Stimulated activated naive CD8-positive, alpha-beta T cell treated with anti-CD3 and anti-CD28 coated beads, Interleukin-15, Interleukin-2, amounts not matched to agents 100 ng/mL and 50 ng/mL, for 24 hours (primary cell): ENCODE measurements at regions not wholly inside any gene's neighbourhood (a gene's known extent, or its start where the extent isn't known, plus 50 kb on each side); places are given as distances from the start of the nearest gene placed in this dataset.
"Not testable (repeated sequence)": the region's sequence is repeated elsewhere in the genome, so short reads cannot be mapped to it uniquely, and the experiment has no call there.

Experiments
- H3K27ac Mint-ChIP-seq: one replicate; pipeline ENCODE4 v1.8.0; 2021; ENCODE audit warnings: mild to moderate bottlenecking, mixed read lengths
- H3K27me3 Mint-ChIP-seq: one replicate; pipeline ENCODE4 v1.8.0; 2021; ENCODE audit warnings: mixed read lengths
- H3K36me3 Mint-ChIP-seq: one replicate; pipeline ENCODE4 v1.8.0; 2021; ENCODE audit warnings: low read depth, mixed read lengths
- H3K4me1 Mint-ChIP-seq: one replicate; pipeline ENCODE4 v1.8.0; 2021; ENCODE audit warnings: low read depth, mixed read lengths
- H3K4me3 Mint-ChIP-seq: one replicate; pipeline ENCODE4 v1.8.0; 2021; ENCODE audit warnings: mild to moderate bottlenecking, mixed read lengths
- H3K9me3 Mint-ChIP-seq: one replicate; pipeline ENCODE4 v1.8.0; 2021; ENCODE audit warnings: mixed read lengths

DNA sequence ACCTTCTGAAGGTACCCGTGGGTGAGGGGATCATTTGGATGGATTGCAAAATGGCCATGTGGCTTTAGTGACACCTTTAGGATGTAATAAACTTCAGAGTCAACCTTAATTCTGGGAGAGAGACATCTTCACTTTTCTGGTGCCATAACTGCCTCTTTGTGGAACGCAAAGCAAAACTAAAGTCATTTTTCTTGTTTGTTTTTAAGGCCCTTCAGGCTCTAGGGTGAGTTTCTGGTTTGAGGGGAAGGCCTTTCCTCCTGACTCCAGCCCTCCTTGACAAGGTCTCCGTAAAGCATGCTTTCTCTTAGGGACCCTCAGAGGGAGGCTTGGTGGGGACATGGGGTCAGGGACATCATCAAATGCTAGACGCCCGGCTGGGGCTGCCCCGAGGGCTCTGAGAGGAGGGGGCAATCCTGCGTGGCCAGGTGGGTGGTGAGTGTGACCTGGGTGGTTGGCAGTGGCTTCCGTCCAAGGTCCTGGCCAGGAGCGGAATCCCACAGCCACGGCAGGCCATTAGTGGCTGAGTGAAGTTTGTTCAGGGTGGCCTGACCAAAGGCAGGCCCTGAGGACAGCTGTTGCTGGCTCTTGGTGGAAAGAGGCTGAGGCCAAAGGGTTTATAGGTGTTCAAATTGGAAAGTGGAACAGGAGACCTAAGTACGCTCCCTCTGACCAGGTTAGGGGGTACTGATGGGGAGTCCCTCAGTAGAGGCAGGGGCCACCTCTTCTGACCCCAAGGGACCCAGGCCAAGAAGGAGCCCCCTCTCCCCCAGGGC lies 112.2 kb downstream of the METRNL start:
- Mint-ChIP-seq H3K36me3 (no peaks in the 10 kb centered on the region), H3K27ac (no peak overlapping the region), H3K4me1 (peaks cover 23% of the 10 kb centered on the region), H3K27me3 (no peaks in the 10 kb centered on the region), H3K4me3 (no peak overlapping the region), H3K9me3 (no peaks in the 10 kb centered on the region)

DNA sequence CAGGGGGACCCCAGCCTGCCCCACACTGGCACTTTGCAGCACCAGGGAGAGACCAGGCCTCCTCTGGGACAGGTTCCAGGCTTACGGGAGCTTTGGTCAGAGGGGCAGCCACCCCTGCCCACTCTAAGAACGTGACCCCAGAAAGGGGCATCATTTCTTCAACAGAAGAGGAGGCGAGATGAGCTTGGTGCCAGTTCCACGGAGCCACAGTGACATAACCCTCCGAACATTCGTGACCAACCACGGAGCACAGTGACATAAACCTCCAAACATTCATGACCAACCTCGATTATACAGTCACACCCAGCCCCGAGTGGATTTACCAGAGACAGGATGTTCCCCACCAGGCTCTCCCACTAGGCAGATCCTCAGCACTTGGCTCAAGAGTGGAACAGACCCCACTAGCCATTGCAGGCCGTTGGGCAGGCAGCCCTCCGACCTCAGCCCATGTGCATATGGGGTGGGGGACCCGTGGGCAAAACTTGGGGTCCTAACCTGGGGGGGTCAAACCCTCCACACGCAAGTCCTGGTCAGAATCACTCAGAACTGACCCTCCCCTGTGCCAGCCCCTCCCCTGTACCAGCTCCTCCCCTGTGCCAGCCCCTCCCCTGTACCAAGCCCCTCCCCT lies 112.9 kb downstream of the METRNL start:
- Mint-ChIP-seq H3K27me3 (no peaks in the 10 kb centered on the region), H3K4me3 (no peak overlapping the region), H3K4me1 (peaks cover 23% of the 10 kb centered on the region), H3K27ac (no peak overlapping the region), H3K36me3 (no peaks in the 10 kb centered on the region), H3K9me3 (no peaks in the 10 kb centered on the region)

DNA sequence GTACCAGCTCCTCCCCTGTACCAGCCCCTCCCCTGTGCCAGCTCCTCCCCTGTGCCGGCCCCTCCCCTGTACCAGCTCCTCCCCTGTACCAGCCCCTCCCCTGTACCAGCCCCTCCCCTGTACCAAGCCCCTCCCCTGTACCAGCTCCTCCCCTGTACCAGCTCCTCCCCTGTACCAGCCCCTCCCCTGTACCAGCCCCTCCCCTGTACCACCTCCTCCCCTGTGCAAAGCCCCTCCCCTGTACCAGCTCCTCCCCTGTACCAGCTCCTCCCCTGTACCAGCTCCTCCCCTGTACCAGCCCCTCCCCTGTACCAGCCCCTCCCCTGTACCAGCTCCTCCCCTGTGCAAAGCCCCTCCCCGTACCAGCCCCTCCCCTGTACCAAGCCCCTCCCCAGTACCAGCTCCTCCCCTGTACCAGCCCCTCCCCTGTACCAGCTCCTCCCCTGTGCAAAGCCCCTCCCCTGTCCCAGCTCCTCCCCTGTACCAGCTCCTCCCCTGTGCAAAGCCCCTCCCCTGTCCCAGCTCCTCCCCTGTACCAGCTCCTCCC lies 113.5 kb downstream of the METRNL start:
- H3K4me1 Mint-ChIP-seq: peaks cover 25% of the 10 kb centered on the region
- H3K27me3 Mint-ChIP-seq, H3K27ac Mint-ChIP-seq, H3K4me3 Mint-ChIP-seq, H3K9me3 Mint-ChIP-seq, H3K36me3 Mint-ChIP-seq: not testable (repeated sequence)

DNA sequence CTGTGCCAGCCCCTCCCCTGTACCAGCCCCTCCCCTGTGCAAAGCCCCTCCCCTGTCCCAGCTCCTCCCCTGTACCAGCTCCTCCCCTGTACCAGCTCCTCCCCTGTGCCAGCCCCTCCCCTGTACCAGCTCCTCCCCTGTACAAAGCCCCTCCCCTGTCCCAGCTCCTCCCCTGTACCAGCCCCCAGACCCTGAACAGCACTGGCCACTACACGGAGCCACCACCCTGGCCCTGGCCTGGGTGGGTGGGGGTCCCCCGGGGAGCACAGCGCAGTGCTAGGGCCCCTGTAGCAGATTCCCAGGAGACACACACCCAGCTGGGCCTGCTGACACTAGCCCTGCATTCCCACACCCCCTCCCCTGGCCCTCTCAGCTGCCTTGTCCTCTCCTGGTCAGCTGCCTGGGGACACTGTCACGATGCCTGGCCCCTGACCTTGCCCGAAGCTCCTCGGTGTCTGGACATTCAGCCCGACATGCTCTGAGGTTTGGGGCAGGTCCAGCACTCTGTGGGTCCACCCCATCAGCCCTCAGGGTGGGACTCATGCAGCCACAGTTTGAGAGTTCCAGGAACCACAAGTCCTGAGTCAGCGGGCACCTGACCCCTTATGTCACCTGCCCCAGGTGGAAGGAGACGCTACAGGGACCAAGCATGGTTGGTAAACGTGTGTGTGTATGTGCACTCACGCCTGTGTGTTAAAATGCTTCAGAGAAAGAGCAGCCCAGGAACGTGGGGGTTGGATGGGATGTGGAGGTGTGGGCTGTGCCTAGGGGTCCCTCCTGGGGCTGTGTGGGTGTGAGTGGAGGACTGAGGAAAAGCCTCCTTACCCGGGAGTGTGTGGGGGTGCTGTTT lies 114.2 kb downstream of the METRNL start:
- no peaks in the 10 kb centered on the region for H3K36me3 Mint-ChIP-seq
- H3K27me3 Mint-ChIP-seq: no peaks in the 10 kb centered on the region
- H3K9me3 Mint-ChIP-seq: no peaks in the 10 kb centered on the region
- H3K4me3 Mint-ChIP-seq: peak overlapping the region; percentile 35
- H3K4me1 Mint-ChIP-seq: peaks cover 28% of the 10 kb centered on the region
- peak overlapping the region; percentile 63 for H3K27ac Mint-ChIP-seq

DNA sequence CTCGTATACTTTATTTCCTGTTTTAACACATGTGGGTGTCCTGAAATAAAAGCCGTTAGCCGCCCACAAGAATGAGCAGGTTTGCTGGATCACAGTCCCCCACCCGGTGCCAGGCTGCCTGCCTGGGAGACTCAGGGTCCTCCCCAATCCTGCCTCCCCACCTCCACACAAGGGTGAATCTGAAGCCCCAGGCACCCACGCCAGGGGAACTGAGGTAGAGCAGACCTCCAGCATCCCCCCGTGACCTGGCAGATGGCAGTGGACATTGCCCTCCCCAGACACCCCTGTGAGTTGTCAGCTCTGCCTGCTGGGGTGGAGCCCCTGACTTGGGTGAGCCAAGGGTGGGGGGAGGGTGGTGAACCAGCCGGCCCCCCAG lies 114.8 kb downstream of the METRNL start:
- H3K9me3 Mint-ChIP-seq: no peaks in the 10 kb centered on the region
- no peaks in the 10 kb centered on the region for H3K27me3 Mint-ChIP-seq
- peak overlapping the region; percentile 35 for H3K4me3 Mint-ChIP-seq
- H3K4me1 Mint-ChIP-seq: peaks cover 34% of the 10 kb centered on the region
- no peak overlapping the region for H3K27ac Mint-ChIP-seq
- H3K36me3 Mint-ChIP-seq: no peaks in the 10 kb centered on the region

DNA sequence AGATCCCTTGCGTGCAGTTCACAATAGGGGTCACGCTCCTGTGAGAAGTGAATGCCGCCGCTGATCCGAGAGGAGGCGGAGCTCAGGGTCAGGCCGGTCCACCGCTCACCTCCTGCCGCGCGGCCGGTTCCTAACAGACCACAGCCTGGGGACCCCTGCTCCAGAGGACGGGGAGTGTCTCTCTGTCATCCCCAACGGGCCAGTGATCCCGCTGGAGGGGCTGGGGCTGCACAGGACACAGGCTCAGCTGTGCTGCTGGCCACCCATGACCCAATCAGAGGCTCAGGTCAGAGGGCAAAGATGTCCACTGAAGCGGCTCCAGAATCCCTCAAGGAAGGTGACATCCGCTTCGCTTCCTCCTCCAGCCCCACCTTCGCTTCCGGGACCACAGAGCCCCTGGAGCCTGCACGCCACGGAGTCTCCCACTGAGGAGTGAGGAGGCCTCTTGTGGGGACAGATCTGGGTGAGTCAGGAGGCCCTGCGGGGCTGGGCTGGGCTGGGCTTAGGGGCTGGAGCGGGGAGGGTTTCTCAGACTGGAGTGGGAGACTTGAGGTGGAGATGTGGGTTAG lies 115.4 kb downstream of the METRNL start:
- H3K36me3 Mint-ChIP-seq: no peaks in the 10 kb centered on the region
- H3K27ac Mint-ChIP-seq: no peak overlapping the region
- H3K27me3 Mint-ChIP-seq: no peaks in the 10 kb centered on the region
- H3K9me3 Mint-ChIP-seq: no peaks in the 10 kb centered on the region
- peaks cover 41% of the 10 kb centered on the region for H3K4me1 Mint-ChIP-seq
- H3K4me3 Mint-ChIP-seq: no peak overlapping the region

DNA sequence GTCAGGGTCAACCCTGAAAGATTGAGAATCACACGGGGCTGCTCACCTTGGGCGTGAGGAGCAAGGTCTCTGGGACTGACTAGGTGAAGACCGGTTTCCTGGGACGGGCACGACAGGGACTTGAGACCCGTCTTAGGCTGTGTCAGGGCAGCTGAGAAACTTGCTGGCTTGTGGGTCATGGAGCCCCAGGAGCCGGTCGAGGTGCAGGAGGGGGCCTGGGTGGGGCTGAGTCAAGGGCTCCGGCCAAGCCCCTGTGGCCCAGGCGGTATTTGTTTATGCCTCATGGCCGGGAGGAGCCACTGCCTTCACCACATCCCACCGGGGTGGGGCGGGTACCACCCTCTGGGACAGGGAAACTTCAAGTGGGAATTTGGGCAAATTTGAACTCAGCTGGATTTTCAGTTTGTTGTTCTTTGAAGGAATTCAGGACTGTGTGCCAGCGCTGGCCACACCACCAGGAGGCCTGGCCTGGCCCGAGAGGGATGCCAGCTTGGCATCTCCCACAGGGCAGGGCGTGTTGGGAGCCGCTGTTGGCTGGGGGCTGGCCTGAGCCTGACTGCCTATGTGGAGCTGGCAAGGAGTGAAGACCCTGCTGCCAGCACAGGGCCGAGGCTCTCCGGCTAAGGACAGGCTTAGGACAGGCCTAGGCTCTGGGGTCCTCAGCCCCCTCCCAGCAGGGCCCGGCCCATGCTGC lies 116.1 kb downstream of the METRNL start:
- Mint-ChIP-seq H3K9me3 (no peaks in the 10 kb centered on the region), H3K27ac (no peak overlapping the region), H3K4me3 (no peak overlapping the region), H3K36me3 (no peaks in the 10 kb centered on the region), H3K27me3 (no peaks in the 10 kb centered on the region), H3K4me1 (peaks cover 47% of the 10 kb centered on the region)

DNA sequence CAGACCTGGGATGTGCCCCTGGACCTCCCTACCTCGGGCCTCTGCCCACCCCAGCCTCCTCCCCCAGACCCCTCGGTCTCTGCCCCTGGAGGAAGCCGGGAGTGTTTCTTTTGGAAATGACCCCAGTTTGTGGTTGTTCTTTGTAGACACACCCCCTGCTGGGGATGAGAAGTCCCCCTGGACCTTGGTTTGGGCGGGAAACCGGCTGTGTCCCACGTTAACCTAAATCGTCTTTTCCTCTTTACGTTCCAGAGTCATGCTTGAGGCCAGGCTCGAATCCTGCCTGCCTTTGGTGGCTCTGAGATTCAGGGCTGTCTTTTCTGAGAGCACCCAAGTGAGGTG lies 116.6 kb downstream of the METRNL start:
- H3K27ac Mint-ChIP-seq: no peak overlapping the region
- no peak overlapping the region for H3K4me3 Mint-ChIP-seq
- H3K4me1 Mint-ChIP-seq: peaks cover 52% of the 10 kb centered on the region
- H3K36me3 Mint-ChIP-seq: no peaks in the 10 kb centered on the region
- H3K9me3 Mint-ChIP-seq: no peaks in the 10 kb centered on the region
- no peaks in the 10 kb centered on the region for H3K27me3 Mint-ChIP-seq

DNA sequence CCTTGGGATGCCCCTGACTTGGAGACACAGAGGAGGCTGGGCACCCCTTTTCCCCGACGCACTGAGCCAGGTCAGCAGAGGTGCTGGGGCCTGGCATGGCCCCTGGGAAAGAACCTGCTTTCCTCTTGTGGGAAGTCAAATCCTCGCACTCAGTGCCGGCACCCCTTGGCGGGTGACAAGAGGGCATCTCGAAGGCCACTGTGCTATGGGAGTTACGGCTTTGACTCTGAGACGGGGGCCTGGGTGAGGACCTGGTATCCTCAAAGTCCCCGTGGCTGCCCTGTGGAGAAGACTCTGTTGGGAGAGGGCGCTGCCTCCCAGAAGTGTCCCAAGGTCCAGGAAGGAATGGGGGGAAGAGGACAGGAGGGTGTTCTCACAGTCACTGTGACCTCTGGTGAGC lies 117.0 kb downstream of the METRNL start:
- Mint-ChIP-seq H3K4me1 (peaks cover 56% of the 10 kb centered on the region), H3K27ac (no peak overlapping the region), H3K4me3 (no peak overlapping the region), H3K36me3 (no peaks in the 10 kb centered on the region), H3K9me3 (no peaks in the 10 kb centered on the region), H3K27me3 (no peaks in the 10 kb centered on the region)

DNA sequence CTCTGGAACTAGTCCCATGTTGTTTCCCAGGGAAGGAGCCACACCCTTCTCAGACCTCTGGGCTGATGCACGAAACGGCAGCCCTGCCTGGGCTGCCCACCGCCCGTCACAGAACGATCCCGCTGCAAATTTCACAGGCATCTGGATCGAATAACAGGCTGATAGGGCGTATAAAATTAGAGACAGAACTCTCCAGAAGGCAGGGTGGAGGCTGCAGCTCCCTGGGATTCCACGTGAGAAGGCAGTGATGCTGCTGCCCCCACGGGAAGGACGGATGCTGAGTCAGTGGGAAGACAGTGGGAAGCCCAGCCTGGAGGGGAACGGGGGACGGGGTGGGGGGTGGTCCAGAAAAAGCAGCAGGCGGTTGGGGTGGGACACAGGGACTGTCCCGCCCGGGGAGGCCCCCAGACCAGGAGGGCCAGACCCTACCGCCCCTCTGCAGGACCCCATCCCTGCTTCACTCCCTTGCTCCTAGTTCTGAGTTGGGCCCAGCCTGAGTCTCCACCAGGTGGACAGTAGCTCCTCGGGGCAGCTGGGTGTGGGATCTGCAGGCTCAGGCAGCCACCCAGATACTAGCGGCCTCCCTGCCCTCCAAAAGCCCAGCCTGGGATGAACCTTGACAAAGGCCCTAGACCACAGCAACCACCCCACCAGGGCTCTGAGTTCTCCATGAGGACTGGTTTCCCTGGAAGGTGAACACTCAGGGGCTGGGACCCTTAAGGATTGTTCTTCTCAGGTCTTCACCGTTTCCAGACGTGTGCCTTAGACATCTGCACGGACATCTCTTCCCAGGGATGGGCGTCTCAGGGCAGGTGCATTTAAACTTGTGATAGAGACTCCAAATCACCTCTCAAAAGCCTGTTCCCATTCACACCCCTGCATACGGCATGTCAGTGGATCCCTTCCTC lies 117.8 kb downstream of the METRNL start:
- peaks cover 65% of the 10 kb centered on the region for H3K4me1 Mint-ChIP-seq

DNA sequence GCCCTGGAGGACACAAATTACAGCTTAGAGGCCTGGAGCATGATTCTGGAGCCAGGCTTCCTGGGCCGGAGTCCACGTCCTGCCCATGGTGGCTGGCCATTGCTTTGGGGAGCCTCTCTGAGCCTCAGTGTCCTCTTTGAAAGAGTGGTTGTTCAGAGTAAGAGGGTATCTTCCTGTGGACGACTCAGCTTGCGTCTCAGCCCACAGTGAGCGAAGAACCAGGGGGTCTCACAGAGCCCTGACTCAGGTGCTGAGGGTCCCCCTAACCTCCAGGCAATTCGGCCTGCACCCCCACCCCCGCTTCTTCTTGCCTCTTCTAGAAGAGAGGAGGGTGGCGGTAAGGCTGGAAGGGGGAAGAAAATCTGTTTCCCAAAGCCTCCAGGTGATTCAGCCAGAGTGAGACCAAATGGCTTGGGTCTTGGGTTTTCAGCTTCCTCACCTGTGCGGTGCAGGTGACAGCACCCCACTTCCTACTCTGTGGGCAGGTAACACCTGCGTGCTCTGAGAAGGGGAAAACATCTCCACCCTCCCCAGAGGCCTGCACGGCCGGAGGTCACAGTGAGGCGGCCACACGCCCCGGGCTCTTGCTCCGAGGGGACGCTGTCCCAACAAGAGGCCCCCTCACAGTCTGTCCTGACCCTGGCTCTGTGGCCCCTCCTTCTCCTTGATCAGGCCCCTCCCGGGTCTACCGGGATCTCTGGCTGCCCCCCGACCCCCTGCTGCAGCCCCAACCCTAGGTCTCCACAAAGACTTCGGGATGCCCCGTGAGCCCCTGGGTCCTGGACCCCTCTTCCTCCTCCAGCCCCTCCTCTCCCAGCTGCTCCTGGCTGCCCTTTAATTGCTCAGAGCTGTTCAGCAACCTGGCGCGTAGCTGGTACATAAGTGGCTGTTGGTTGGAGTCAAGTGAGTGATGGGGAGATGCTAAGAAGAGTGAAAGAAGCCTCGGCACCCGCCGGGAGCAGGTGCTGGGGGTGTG lies 119.2 kb downstream of the METRNL start:
- peaks cover 67% of the 10 kb centered on the region for H3K4me1 Mint-ChIP-seq
- H3K36me3 Mint-ChIP-seq: no peaks in the 10 kb centered on the region
- H3K9me3 Mint-ChIP-seq: no peaks in the 10 kb centered on the region
- H3K27me3 Mint-ChIP-seq: no peaks in the 10 kb centered on the region
- H3K4me3 Mint-ChIP-seq: peak overlapping the region; percentile 80
- peak overlapping the region; percentile 97 for H3K27ac Mint-ChIP-seq

More for the DNA sequence above, 117.8 kb downstream of the METRNL start:
- Mint-ChIP-seq H3K27me3 (no peaks in the 10 kb centered on the region), H3K36me3 (no peaks in the 10 kb centered on the region), H3K27ac (no peak overlapping the region), H3K4me3 (peak overlapping the region; percentile 41), H3K9me3 (no peaks in the 10 kb centered on the region)

DNA sequence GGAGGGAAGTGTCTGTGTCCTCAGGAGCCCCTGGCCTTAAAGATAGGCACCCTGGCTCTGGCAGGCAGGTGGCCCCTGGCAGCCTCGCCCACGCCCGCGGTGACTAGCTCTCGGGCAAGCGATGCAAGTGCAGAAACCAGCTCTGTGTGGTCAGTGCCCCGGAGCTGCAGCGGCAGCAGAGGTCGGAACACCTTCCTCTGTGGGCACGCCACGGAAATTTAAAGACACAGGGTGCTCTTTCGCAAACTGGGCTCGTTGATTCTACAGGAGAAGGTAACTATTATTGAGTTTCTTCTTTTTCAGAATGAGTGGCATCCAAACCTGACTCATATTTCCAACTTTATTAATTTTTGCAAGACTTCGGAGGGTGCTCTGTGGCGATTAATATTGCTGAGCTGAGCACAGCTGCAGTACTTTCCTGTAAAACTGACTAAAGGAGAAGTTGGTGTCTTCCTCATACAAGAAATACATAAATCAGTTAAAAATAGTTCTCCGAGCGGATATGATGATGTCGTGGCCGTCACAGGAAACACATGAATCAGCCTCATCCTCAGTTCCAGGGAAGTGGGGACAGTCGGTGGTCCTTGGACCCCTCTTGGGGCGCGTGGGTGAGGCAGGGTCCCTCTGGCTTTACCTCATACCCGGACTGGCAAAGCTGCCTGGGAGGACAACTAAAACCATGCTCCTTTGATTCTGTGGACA lies 120.2 kb downstream of the METRNL start:
- no peaks in the 10 kb centered on the region for H3K27me3 Mint-ChIP-seq
- peak overlapping the region; percentile 97 for H3K27ac Mint-ChIP-seq
- peak overlapping the region; percentile 80 for H3K4me3 Mint-ChIP-seq
- H3K36me3 Mint-ChIP-seq: no peaks in the 10 kb centered on the region
- H3K9me3 Mint-ChIP-seq: no peaks in the 10 kb centered on the region
- peaks cover 62% of the 10 kb centered on the region for H3K4me1 Mint-ChIP-seq
